ENCODE measurements at regions not wholly inside any gene's neighbourhood (a gene's known extent, or its start where the extent isn't known, plus 50 kb on each side); places are given as distances from the start of the nearest gene placed in this dataset.

DNA sequence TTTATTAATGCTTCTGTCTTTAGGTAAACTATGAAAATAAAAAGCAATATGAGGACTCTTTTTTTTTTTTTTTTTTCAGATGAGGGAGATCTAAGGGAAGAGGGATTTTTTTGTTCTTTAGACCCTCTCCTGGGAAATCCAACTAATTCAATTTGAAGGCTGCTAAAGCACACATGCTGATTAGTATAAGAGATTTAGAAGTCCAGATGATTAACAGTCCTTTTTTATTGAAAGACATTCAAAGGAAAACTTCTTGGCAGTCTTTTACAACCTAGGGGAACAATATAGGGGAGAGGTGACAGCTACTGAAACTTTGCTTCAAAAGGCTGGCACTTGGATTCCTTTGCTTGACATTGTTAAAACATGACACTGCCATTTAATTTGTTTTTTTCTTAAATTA lies 602.5 kb downstream of the RAPGEF2 start:
- TF ChIP-seq, protein P1, sequence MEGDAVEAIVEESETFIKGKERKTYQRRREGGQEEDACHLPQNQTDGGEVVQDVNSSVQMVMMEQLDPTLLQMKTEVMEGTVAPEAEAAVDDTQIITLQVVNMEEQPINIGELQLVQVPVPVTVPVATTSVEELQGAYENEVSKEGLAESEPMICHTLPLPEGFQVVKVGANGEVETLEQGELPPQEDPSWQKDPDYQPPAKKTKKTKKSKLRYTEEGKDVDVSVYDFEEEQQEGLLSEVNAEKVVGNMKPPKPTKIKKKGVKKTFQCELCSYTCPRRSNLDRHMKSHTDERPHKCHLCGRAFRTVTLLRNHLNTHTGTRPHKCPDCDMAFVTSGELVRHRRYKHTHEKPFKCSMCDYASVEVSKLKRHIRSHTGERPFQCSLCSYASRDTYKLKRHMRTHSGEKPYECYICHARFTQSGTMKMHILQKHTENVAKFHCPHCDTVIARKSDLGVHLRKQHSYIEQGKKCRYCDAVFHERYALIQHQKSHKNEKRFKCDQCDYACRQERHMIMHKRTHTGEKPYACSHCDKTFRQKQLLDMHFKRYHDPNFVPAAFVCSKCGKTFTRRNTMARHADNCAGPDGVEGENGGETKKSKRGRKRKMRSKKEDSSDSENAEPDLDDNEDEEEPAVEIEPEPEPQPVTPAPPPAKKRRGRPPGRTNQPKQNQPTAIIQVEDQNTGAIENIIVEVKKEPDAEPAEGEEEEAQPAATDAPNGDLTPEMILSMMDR (IDR thresholded peaks at IDR 0.05): no peak
- TF ChIP-seq POLR2AphosphoS5 (IDR thresholded peaks at IDR 0.05) (no peak), POLR2A (IDR thresholded peaks at IDR 0.05) (no peak)

Measured in upper lobe of left lung (tissue), 4 donors.